Stimulated activated effector memory CD8-positive, alpha-beta T cell treated with anti-CD3 and anti-CD28 coated beads, Interleukin-12 subunit alpha, Interleukin-12 subunit beta, amount 100 ng/mL, for 72 hours (primary cell): ENCODE measurements at regions not wholly inside any gene's neighbourhood (a gene's known extent, or its start where the extent isn't known, plus 50 kb on each side); places are given as distances from the start of the nearest gene placed in this dataset.
A peak's percentile ranks its signal among the peaks of the same experiment; 100 is the strongest.
"Not testable (repeated sequence)": the region's sequence is repeated elsewhere in the genome, so short reads cannot be mapped to it uniquely, and the experiment has no call there.

Experiments used
- ATAC-seq: fragments of 150-1000 bp; cut with Tn5 transposase; 2 replicates; pipeline ENCODE4 v1.10.0; 2021
- DNase-seq, 2 donors: peaks; one replicate each; pipeline ENCODE4 v3.0.0; 2021 to 2022; ENCODE audit warnings: low spot score in 2 of 2
- H3K27ac Mint-ChIP-seq: one replicate; pipeline ENCODE4 v1.8.0; 2022; ENCODE audit warnings: mild to moderate bottlenecking, mixed read lengths
- H3K36me3 Mint-ChIP-seq: one replicate; pipeline ENCODE4 v1.8.0; 2022; ENCODE audit warnings: mild to moderate bottlenecking, mixed read lengths
- H3K4me1 Mint-ChIP-seq: one replicate; pipeline ENCODE4 v1.8.0; 2022; ENCODE audit warnings: mixed read lengths
- H3K4me3 Mint-ChIP-seq: one replicate; pipeline ENCODE4 v1.8.0; 2022; ENCODE audit warnings: mild to moderate bottlenecking, mixed read lengths
- H3K9me3 Mint-ChIP-seq: one replicate; pipeline ENCODE4 v1.8.0; 2022; ENCODE audit warnings: mixed read lengths

DNA sequence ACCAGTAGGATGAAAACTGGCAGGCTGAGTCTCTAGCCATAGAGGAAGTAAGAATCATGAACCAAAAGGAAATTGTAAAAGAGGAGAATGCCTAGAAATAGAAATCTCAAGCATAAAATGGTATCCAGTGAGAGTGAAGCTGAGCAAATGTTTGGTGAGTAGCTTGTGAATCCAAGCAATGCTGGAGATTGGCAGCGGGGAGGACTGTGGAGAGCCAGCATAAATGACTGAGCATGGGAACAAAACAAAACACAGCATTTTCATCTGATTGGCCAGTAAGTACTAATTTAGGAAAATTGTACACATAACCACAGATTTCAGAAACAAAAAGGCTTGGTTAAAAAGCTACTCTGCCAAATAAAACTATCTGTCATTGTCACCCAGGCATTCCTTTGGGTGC, 390.0 kb downstream of the STK39 start:
- ATAC-seq (no peak), DNase-seq (no peak)
- no peaks in the 10 kb centered on the region for H3K9me3 Mint-ChIP-seq
- H3K27ac Mint-ChIP-seq, result no peak overlapping the region
- H3K4me3 Mint-ChIP-seq, result no peak overlapping the region
- no peaks in the 10 kb centered on the region for H3K4me1 Mint-ChIP-seq
- no peaks in the 10 kb centered on the region for H3K36me3 Mint-ChIP-seq

DNA sequence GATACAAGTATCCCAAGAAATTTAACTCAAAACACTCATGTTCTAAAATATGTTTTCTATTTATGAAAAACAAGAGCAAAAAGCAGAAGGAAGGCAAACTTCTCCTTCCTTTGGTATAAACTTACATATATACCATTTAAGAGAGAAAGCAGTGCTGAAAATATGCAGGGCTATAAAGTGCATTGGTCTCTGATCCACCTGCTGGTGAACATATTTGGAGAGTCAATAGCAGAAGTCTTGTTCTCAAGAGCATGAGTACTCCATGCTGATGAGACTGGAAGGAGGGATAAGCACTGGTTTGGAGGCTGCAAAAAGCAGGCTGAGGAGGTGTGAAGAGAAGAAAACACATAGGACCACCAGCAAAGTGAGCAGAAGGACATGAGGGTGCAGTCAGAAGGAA, 391.2 kb downstream of the STK39 start:
- H3K27ac Mint-ChIP-seq, result no peak overlapping the region
- H3K36me3 Mint-ChIP-seq, result no peaks in the 10 kb centered on the region
- ATAC-seq (peak; percentile 24), DNase-seq (no peak)
- H3K4me3 Mint-ChIP-seq, result no peak overlapping the region
- H3K9me3 Mint-ChIP-seq, result no peaks in the 10 kb centered on the region
- no peaks in the 10 kb centered on the region for H3K4me1 Mint-ChIP-seq

DNA sequence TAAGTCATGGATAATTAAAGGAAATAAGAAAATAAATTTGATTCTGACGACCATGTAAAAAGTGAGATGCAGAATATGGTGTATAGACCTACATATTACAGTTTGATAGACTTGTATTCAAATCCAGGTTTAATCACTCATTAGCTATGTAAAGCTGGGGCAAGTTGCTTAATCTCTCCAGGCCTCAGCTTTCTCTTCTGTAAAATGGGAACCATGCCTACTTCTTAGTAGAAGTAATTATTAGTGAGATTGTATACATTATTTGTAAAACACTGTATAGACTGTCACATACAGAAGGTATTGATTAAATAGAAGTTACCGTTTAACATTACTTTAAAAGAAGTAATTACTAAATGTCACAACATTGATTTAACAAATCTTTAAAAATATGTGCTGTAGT, 392.2 kb downstream of the STK39 start:
- DNase-seq, result no peak
- no peak for ATAC-seq
- Mint-ChIP-seq H3K27ac (no peak overlapping the region), H3K4me1 (no peaks in the 10 kb centered on the region), H3K9me3 (no peaks in the 10 kb centered on the region), H3K36me3 (no peaks in the 10 kb centered on the region), H3K4me3 (no peak overlapping the region)

DNA sequence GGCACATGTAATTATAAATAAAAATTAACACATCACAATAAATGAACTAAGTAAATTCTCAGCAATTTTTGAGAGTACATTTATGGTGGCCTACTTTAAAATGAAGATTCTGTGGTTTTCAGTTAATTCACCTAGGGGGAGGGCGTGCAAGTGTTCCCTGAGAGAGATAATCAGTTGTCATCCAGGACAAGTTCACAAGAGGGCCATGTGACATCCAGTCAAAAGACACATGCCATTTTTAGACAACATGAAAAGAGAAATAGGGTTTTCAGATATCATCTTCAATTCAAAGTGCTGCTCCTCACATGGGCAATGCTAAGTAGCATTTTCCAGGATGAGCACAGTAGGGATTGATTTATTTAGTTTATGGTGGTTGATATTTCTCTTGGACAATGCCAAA, 393.7 kb downstream of the STK39 start:
- H3K4me3 Mint-ChIP-seq, result no peak overlapping the region
- H3K9me3 Mint-ChIP-seq, result no peaks in the 10 kb centered on the region
- ATAC-seq (no peak), DNase-seq (no peak)
- H3K36me3 Mint-ChIP-seq, result no peaks in the 10 kb centered on the region
- H3K27ac Mint-ChIP-seq, result no peak overlapping the region
- H3K4me1 Mint-ChIP-seq, result no peaks in the 10 kb centered on the region

DNA sequence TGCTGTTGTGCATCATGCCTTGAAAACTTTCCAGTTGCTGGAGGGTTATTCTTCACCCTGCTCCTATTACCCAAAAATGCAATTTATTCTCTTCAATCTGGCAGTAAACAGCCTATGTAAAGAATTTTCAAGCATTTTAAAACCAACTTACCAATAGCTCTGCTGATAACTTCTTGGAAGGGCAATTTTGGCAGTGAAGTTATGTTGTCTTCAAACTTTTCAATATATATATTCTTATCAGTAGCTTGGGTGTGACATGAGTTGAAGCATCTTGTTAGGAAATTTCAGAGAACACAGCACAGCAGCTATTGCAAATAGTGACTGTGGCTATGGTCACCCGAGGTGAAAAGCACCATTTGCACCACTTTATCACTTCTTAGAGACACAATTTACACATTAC, 395.5 kb downstream of the STK39 start:
- no peak for DNase-seq
- Mint-ChIP-seq H3K36me3 (no peaks in the 10 kb centered on the region), H3K4me1 (no peaks in the 10 kb centered on the region), H3K4me3 (no peak overlapping the region), H3K27ac (no peak overlapping the region), H3K9me3 (no peaks in the 10 kb centered on the region)
- no peak for ATAC-seq

DNA sequence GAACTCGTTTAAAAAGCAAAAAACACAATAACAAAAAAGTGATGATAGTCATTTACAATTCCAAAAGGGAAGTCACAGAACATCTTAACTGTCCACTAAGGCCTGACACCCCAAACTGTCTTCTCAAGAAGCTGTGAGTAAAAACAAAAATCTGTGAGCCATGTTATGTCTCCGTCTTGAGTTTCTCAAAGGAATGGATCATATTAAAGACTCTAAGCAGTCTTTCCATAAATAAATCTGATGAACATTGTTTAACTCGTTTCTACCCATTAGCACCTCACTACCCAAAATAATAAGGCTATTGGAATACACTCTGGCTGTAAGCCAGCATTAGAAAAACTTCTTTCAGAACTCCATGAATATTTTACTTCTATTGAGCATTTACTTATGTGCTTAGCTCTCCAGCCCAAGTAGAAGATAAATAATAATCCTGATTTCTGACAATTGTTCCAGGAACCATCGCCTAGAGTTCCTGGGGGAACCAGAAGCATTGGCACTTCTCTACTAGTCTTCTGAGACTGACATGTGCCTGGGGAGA, 396.0 kb downstream of the STK39 start:
- no peak overlapping the region for H3K27ac Mint-ChIP-seq
- no peaks in the 10 kb centered on the region for H3K4me1 Mint-ChIP-seq
- ATAC-seq (no peak), DNase-seq (no peak)
- H3K9me3 Mint-ChIP-seq, result no peaks in the 10 kb centered on the region
- no peaks in the 10 kb centered on the region for H3K36me3 Mint-ChIP-seq
- H3K4me3 Mint-ChIP-seq, result no peak overlapping the region

DNA sequence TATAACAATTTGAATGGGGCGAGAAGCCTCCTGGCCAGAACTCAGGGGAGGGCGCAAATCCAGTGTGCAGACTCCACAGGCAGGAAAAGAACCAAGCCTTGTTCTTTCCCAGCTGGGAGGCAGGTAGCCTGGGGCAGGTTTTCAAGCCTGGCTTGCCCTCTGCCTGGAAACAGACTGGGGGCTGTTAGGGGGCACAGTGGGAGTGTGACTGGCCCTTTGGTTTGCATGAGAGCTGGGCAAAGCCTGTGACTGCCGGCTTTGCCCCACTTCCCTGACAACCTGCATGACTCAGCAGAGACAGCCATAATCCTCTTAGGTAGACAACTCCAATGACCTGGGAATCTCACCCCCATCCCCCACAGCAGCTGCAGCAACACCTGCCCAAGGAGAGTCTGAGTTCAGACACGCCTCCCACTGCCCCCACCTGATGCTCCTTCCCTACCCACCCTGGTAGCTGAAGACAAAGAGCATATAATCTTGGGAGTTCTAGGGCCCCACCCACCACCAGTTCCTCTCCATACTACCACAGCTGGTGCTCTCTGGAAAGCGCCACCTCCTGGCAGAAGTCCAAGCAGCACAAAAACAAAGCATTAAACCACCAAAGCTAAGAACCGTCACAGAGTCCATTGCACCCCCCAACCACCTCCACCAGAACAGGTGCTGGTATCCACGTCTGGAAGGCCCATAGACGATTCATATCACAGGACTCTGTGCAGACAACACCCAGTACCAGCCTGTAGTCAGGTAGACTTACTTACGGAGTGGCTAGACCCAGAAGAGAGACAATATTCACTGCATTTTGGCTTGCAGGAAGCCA, 402.5 kb downstream of the STK39 start:
- DNase-seq (no peak), ATAC-seq (no peak)
- Mint-ChIP-seq H3K4me3 (no peak overlapping the region), H3K4me1 (no peaks in the 10 kb centered on the region), H3K9me3 (no peaks in the 10 kb centered on the region), H3K36me3 (no peaks in the 10 kb centered on the region), H3K27ac (no peak overlapping the region)

DNA sequence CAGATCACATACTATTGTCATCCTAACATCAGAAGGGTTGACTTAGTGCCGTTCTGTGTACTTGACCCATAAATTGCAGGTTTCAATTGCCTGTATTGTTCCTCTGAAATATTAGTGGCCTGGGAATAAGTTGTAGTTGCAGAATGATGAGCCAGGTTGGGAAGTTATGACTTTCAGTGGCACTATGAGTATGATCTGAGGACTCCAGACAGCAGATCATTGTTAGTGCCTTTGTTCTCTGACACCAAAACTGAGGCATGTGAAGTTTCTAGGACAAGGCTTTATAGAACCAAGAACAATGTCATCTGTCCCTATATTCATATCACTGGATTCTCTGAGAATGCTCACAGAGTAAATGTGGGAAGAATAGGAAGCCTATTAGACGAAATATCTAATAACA, 403.7 kb downstream of the STK39 start:
- Mint-ChIP-seq H3K36me3 (no peaks in the 10 kb centered on the region), H3K9me3 (no peaks in the 10 kb centered on the region), H3K4me1 (no peaks in the 10 kb centered on the region), H3K27ac (no peak overlapping the region), H3K4me3 (no peak overlapping the region)
- ATAC-seq, result no peak
- DNase-seq, result no peak

DNA sequence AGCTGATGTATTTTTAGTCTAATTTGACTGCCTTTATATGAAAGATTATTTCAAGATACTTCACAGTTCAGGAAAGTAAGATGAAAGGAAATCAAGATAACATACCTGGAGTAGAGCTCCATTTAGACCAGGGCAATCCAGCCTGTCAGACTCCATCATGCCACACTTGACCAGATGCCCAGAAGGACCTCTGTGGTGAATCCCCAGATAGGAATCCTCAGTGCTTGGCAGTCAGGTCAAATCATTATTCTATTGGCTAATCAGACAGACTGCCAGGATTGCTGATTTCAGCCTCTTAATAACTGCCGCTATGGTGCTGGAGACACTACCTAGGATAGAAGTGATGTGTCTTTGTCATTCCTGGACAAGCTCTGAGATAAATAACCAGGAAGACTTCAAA, 404.2 kb downstream of the STK39 start:
- no peaks in the 10 kb centered on the region for H3K4me1 Mint-ChIP-seq
- H3K4me3 Mint-ChIP-seq, result no peak overlapping the region
- H3K9me3 Mint-ChIP-seq, result no peaks in the 10 kb centered on the region
- H3K27ac Mint-ChIP-seq, result no peak overlapping the region
- DNase-seq (no peak), ATAC-seq (no peak)
- no peaks in the 10 kb centered on the region for H3K36me3 Mint-ChIP-seq

DNA sequence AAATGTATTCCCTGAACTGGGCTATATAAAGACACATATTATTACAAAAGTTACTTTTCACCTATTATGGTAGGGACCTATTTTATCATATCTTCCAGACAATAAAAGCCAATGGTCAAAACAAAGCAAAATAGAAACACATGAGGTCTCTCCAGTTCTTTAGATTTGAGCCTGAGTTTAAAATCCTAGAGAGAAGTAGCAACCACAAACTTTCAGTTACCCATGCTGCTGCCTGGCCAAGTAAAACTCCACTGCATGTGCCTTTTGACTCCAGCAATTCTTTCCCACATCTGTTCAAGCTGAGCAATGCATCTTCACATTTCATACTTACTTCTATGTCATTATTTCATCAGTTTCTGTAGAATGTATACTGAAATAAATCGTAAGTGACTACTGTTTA, 405.3 kb downstream of the STK39 start:
- DNase-seq, result no peak
- no peak overlapping the region for H3K4me3 Mint-ChIP-seq
- ATAC-seq, result no peak
- H3K4me1 Mint-ChIP-seq, result no peaks in the 10 kb centered on the region
- H3K9me3 Mint-ChIP-seq, result no peaks in the 10 kb centered on the region
- no peaks in the 10 kb centered on the region for H3K36me3 Mint-ChIP-seq
- no peak overlapping the region for H3K27ac Mint-ChIP-seq

DNA sequence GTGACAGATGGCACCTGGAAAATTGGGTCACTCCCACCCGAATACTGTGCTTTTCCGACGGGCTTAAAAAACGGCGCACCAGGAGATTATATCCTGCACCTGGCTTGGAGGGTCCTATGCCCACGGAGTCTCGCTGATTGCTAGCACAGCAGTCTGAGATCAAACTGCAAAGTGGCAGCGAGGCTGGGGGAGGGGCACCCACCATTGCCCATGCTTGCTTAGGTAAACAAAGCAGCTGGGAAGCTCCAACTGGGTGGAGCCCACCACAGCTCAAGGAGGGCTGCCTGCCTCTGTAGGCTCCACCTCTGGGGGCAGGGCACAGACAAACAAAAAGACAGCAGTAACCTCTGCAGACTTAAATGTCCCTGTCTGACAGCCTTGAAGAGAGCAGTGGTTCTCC, 412.1 kb downstream of the STK39 start:
- not testable (repeated sequence) for H3K9me3 Mint-ChIP-seq, H3K4me3 Mint-ChIP-seq, H3K36me3 Mint-ChIP-seq, H3K4me1 Mint-ChIP-seq, ATAC-seq, DNase-seq, H3K27ac Mint-ChIP-seq

DNA sequence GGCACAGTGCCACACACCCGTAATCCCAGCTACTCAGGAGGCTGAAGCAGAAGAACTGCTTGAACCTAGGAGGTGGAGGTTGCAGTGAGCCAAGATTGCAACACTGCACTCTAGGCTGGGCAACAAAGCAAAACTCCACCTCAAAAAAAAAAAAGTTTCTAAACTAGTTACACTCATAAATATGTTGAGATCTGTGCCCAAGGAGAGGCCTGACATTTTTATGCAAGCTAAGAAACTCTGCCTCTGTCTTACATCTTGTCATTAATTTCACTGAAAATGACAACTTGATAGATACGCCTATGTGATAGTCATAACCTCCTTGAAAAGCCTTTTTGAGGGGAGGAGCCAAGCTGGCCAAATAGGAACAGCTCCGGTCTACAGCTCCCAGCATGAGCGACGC, 412.7 kb downstream of the STK39 start:
- Mint-ChIP-seq H3K36me3 (no peaks in the 10 kb centered on the region), H3K27ac (no peak overlapping the region), H3K4me3 (no peak overlapping the region), H3K9me3 (no peaks in the 10 kb centered on the region), H3K4me1 (no peaks in the 10 kb centered on the region)
- ATAC-seq, result no peak
- DNase-seq, result no peak

DNA sequence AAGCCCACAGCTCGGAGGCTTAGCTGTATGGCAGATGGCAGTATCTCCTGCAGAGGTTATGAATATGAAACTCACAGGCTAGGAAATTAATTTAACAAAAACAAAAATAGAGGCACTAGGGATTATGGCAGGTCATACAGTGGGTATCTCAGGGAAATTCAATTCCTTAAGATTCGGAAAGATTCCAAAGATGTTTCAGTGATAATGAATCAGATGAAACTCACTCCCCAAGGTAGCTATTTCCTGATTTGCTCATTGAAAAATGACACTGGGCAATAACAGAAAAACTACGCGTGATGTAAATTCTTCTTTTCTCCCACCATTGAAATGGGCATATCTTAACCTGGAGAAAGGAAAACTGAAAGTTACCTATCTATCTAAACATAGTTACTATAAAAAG, 414.1 kb downstream of the STK39 start:
- DNase-seq, result no peak

DNA sequence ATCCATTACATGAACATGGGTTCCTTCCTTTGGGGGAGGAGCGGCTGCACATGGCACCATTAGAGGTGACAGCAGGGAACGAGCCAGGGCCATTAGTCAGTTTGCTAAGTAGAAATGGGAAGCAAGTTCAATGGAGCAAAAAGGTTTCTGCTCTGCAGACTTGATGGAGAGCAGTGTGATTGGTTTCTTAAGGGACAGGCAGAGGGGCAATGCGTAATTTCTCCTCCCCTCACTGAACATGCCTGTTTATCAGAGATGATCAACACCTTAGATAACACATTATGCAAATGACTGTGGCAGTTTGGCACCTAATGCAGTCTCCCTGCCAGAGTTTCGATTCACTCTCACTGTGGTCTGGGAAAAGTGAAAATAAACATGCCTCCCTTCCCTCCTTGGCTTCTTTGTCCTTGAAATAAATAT, 414.5 kb downstream of the STK39 start:
- no peak for DNase-seq
- no peaks in the 10 kb centered on the region for H3K9me3 Mint-ChIP-seq
- no peak overlapping the region for H3K4me3 Mint-ChIP-seq
- no peaks in the 10 kb centered on the region for H3K36me3 Mint-ChIP-seq
- no peak for ATAC-seq
- no peak overlapping the region for H3K27ac Mint-ChIP-seq
- no peaks in the 10 kb centered on the region for H3K4me1 Mint-ChIP-seq

More for the DNA sequence above, 414.1 kb downstream of the STK39 start:
- no peaks in the 10 kb centered on the region for H3K4me1 Mint-ChIP-seq
- H3K27ac Mint-ChIP-seq, result no peak overlapping the region
- no peak overlapping the region for H3K4me3 Mint-ChIP-seq
- no peak for ATAC-seq
- no peaks in the 10 kb centered on the region for H3K9me3 Mint-ChIP-seq
- no peaks in the 10 kb centered on the region for H3K36me3 Mint-ChIP-seq

DNA sequence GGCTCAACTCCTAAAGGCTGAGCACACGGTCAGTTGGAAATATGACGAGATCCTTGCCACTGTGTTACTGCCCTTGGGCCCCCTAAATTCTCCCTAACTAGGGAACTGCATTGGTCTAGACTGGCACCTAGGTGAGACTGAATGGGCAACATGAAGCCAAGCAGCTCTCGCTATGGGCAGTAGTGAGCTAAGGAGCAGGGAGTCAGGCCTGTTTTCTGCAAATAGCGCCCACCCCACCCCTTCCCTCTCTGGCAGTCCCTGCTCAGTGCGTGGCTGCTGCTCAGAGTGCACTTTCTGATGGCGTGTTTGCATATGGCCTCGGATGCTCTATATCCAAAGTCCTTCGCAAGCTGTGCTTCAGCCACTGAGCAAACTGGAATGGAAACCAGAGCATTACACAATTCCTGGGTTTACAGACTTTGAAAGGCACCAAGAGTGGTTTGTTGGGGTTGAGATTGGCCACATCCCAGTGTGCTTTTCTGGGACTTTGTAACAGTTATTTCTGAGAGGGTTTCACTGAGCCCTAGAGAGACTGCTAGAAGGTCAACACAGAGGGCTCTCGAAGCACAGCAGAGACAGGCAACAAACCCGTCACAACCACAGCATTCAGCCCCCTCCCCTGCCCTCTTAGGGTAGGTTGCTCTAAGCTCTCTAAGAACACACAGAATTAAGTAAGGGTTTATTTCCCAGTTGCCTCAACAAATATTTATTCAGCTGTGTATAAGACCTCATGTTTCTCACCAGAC, 419.9 kb downstream of the STK39 start:
- Mint-ChIP-seq H3K4me1 (no peaks in the 10 kb centered on the region), H3K36me3 (no peaks in the 10 kb centered on the region), H3K9me3 (no peaks in the 10 kb centered on the region), H3K4me3 (no peak overlapping the region), H3K27ac (no peak overlapping the region)
- DNase-seq (no peak), ATAC-seq (peak; percentile 17)

DNA sequence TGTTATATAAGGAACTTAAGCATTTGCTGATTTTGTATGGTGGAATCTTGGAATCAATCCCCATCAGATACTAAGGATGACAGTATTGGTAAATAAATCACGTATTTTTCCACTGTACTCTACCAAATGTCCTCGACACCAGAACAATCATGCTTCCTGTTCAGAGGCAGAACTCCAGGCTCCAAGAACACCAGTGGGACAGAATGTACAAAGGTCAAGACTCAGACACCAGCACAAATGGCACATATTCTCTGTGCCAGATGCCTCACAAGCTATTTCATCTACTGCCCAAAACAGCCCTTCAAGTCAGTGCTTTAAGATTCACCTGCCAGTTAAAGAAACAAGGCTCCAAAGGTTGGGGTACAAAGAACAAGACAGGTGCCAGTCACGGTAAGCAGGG, 420.5 kb downstream of the STK39 start:
- DNase-seq (no peak), ATAC-seq (no peak)
- no peaks in the 10 kb centered on the region for H3K4me1 Mint-ChIP-seq
- no peak overlapping the region for H3K27ac Mint-ChIP-seq
- no peaks in the 10 kb centered on the region for H3K9me3 Mint-ChIP-seq
- H3K36me3 Mint-ChIP-seq, result no peaks in the 10 kb centered on the region
- no peak overlapping the region for H3K4me3 Mint-ChIP-seq
